ENCODE measurements at regions not wholly inside any gene's neighbourhood (a gene's known extent, or its start where the extent isn't known, plus 50 kb on each side); places are given as distances from the start of the nearest gene placed in this dataset.

DNA sequence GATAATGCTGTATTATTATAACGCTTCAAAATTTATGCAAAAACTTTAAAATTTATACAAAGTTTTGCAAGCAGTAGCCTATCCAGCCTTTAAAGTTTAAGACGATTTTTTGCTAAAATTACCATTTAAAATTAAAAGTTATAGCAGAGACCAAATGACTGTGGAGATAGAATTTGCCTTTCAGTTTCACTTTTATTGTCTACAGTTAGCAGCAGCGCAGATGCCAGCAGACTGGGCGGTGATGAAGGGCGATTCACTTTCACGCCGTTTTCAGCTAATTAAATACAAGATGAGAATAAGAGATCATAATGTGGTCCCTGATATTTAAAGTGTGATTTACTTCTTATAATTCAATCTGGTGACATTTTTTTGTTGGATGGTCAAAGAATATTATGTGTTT is 1381.5 kb upstream of the ADGRL3 start:
- H3K36me3 ChIP-seq, result no peaks in the 10 kb centered on the region
- peak overlapping the region; percentile 12 to 51 (median 14) for H3K4me3 ChIP-seq
- TF ChIP-seq POLR2A (IDR thresholded peaks at IDR 0.05) (no peak), CTCF (IDR thresholded peaks at IDR 0.05) (no peak)
- no peaks in the 10 kb centered on the region for H3K27me3 ChIP-seq
- H3K4me1 ChIP-seq, result no peaks in the 10 kb centered on the region
- ATAC-seq (peak; percentile 79 to 93 (median 84)), DNase-seq (peak in 2 of 3 donors; percentile 23 to 24)
- intact Hi-C loops (cut with DNase I), result no loop called here
- 15% methylated on average over 7 of the region's 7 CpGs for WGBS (ENCODE audit: insufficient coverage, low coverage, low lambda C conversion rate, missing lambda C conversion rate)
- H3K27ac ChIP-seq, result no peak overlapping the region
- no peaks in the 10 kb centered on the region for H3K9me3 ChIP-seq

- H3K4me3 ChIP-seq, result no peak overlapping the region
- no peak for TF ChIP-seq CTCF (IDR thresholded peaks at IDR 0.05)
- no peak for TF ChIP-seq POLR2A (IDR thresholded peaks at IDR 0.05)
- intact Hi-C loops (cut with DNase I), result no loop called here
- ATAC-seq (no peak), DNase-seq (no peak)
- no peaks in the 10 kb centered on the region for H3K27me3 ChIP-seq
- 56% methylated on average over 2 of the region's 2 CpGs for WGBS (ENCODE audit: insufficient coverage, low coverage, low lambda C conversion rate, missing lambda C conversion rate)
- H3K36me3 ChIP-seq, result no peaks in the 10 kb centered on the region
- H3K27ac ChIP-seq, result no peak overlapping the region
- no peaks in the 10 kb centered on the region for H3K9me3 ChIP-seq
- H3K4me1 ChIP-seq, result no peaks in the 10 kb centered on the region
These were observed 1376.8 kb upstream of the ADGRL3 start for GRCh38 chr4:59823311-59823710.

GRCh38 chr4:59825104-59825503 is 1375.0 kb upstream of the ADGRL3 start:
- 43% methylated on average over 6 of the region's 6 CpGs for whole genome bisulfite sequencing (ENCODE audit: insufficient coverage, low coverage, low lambda C conversion rate, missing lambda C conversion rate)
- Histone ChIP-seq H3K27ac (no peak overlapping the region), H3K36me3 (no peaks in the 10 kb centered on the region), H3K4me3 (no peak overlapping the region), H3K4me1 (no peaks in the 10 kb centered on the region), H3K27me3 (no peaks in the 10 kb centered on the region), H3K9me3 (no peaks in the 10 kb centered on the region)
- DNase-seq (no peak), ATAC-seq (no peak)
- intact Hi-C loops (cut with DNase I), result no loop called here
- TF ChIP-seq POLR2A (IDR thresholded peaks at IDR 0.05) (no peak), CTCF (IDR thresholded peaks at IDR 0.05) (no peak)

DNA sequence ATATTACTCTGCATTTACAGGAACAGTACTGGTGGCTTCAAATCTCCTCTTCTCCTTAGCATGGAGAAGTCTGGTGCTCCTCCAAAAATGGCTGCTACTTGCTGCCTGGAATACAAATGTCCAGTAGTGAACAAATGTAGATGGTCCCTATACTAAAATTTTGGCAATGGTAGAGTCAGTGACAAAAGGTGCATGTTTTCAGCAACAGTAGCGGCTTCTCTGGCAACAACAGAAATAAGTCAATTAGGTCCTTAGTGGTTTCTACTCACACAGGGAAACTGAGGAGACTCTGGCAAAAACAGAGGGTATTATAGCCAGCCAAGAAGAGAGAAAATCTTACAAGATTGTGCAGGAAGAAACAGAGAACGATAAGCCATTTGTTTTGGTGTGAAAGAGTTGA is 1368.4 kb upstream of the ADGRL3 start:
- ATAC-seq, result no peak

More for the DNA sequence above, 1368.4 kb upstream of the ADGRL3 start:
- Histone ChIP-seq H3K9me3 (no peaks in the 10 kb centered on the region), H3K27ac (no peak overlapping the region), H3K36me3 (no peaks in the 10 kb centered on the region), H3K27me3 (no peaks in the 10 kb centered on the region), H3K4me1 (no peaks in the 10 kb centered on the region), H3K4me3 (no peak overlapping the region)
- WGBS (ENCODE audit: insufficient coverage, low coverage, low lambda C conversion rate, missing lambda C conversion rate), result 67% methylated on average over 1 of the region's 2 CpGs
- intact Hi-C loops (cut with DNase I), result no loop called here
- no peak for DNase-seq
- TF ChIP-seq CTCF (IDR thresholded peaks at IDR 0.05), result no peak
- no peak for TF ChIP-seq POLR2A (IDR thresholded peaks at IDR 0.05)

All from right lobe of liver (tissue), 6 donors.